ENCODE measurements at regions not wholly inside any gene's neighbourhood (a gene's known extent, or its start where the extent isn't known, plus 50 kb on each side); places are given as distances from the start of the nearest gene placed in this dataset.

- no peak for TF ChIP-seq REST (IDR thresholded peaks at IDR 0.05; ENCODE audit: unreplicated experiment)
- no peak for TF ChIP-seq ZNF114 (CRISPR knock-in tag; IDR thresholded peaks at IDR 0.05)
- TF ChIP-seq JUNB (IDR thresholded peaks at IDR 0.05; ENCODE audit: unreplicated experiment) = no peak
- TF ChIP-seq NANOG (IDR thresholded peaks at IDR 0.05; ENCODE audit: borderline replicate concordance) = no peak
- TF ChIP-seq ETS1 (IDR thresholded peaks at IDR 0.05) = no peak
- no peak for TF ChIP-seq EZH2 (IDR thresholded peaks at IDR 0.05; ENCODE audit: low read depth, unreplicated experiment)
- no peak for TF ChIP-seq EZH2phosphoT487 (IDR thresholded peaks at IDR 0.05; ENCODE audit: unreplicated experiment)
- TF ChIP-seq STAT1 (IDR thresholded peaks at IDR 0.05; ENCODE audit: unreplicated experiment) = no peak
- no peak for TF ChIP-seq ZNF462 (CRISPR knock-in tag; IDR thresholded peaks at IDR 0.05)
- TF ChIP-seq, protein P1, sequence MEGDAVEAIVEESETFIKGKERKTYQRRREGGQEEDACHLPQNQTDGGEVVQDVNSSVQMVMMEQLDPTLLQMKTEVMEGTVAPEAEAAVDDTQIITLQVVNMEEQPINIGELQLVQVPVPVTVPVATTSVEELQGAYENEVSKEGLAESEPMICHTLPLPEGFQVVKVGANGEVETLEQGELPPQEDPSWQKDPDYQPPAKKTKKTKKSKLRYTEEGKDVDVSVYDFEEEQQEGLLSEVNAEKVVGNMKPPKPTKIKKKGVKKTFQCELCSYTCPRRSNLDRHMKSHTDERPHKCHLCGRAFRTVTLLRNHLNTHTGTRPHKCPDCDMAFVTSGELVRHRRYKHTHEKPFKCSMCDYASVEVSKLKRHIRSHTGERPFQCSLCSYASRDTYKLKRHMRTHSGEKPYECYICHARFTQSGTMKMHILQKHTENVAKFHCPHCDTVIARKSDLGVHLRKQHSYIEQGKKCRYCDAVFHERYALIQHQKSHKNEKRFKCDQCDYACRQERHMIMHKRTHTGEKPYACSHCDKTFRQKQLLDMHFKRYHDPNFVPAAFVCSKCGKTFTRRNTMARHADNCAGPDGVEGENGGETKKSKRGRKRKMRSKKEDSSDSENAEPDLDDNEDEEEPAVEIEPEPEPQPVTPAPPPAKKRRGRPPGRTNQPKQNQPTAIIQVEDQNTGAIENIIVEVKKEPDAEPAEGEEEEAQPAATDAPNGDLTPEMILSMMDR (conservative IDR thresholded peaks at IDR 0.05; ENCODE audit: low read depth in 2 of 2) = no peak
- no peak for TF ChIP-seq CREB1 (CRISPR knock-in tag; IDR thresholded peaks at IDR 0.05; ENCODE audit: low read depth)
- TF ChIP-seq POLR2AphosphoS5 (IDR thresholded peaks at IDR 0.05; ENCODE audit: low read depth) = no peak
- no peak for TF ChIP-seq ZNF331 (CRISPR knock-in tag; IDR thresholded peaks at IDR 0.05; ENCODE audit: low read depth)
Observed at GRCh38 chr1:187924252-187924651, 1095.5 kb downstream of the PLA2G4A start.

More at GRCh38 chr1:187924252-187924651, 1095.5 kb downstream of the PLA2G4A start:
- H3K27ac ChIP-seq (ENCODE audit: low read depth) = no peak overlapping the region
- no peak overlapping the region for H3K4me3 ChIP-seq
- ATAC-seq (no peak), DNase-seq (ENCODE audit: low spot score) (no peak)
- Mint-ChIP-seq H3K4me3 (no peak overlapping the region), H3K4me1 (peaks cover 18% of the 10 kb centered on the region), H3K27me3 (ENCODE audit: insufficient read depth, low read depth, poor library complexity) (no peaks in the 10 kb centered on the region), H3K9me3 (no peaks in the 10 kb centered on the region), H3K36me3 (ENCODE audit: low read depth) (no peaks in the 10 kb centered on the region), H3K27ac (no peak overlapping the region)
- peaks cover 8% of the 10 kb centered on the region for H3K4me1 ChIP-seq (ENCODE audit: insufficient read depth)
- H3K36me3 ChIP-seq (ENCODE audit: insufficient read depth) = no peaks in the 10 kb centered on the region
- no peaks in the 10 kb centered on the region for H4K20me1 ChIP-seq (replicated peaks; ENCODE audit: insufficient read depth)
- no peaks in the 10 kb centered on the region for H3K27me3 ChIP-seq (ENCODE audit: insufficient read depth)
- no peaks in the 10 kb centered on the region for H3K79me2 ChIP-seq (replicated peaks; ENCODE audit: insufficient read depth)
- H3F3A ChIP-seq (replicated peaks; ENCODE audit: low read depth) = no peaks in the 10 kb centered on the region
- H2AFZ ChIP-seq = no peak overlapping the region; the same call in 1 of the 2 replicates
- no peaks in the 10 kb centered on the region for H3K9me2 ChIP-seq (ENCODE audit: insufficient read depth)
- no peak overlapping the region for H3K4me2 ChIP-seq

Measured in GM23338 (cell line).